ENCODE measurements at regions not wholly inside any gene's neighbourhood (a gene's known extent, or its start where the extent isn't known, plus 50 kb on each side); places are given as distances from the start of the nearest gene placed in this dataset.

DNA sequence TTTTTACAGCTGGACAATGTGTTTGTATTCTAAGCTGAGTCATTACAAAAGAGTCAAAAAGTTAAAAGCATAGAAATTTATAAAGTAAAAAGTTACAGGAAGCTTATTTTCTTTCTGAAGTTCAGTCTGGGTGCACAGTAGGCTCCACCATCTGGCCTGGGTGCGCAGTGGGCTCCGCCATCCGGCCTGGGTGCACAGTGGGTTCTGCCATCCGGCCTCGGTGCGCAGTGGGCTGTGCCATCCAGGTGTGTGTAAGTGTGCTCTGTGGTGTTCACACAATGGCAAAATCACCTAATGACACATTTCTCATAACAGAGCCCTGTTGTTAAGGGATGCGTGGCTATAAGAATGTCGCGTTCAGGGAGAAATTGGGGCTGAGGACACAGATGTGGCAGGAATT is 195.5 kb downstream of the ANKRD30B start:
- no CpG with 5 or more reads among the region's 9 CpGs for WGBS, 2 donors (ENCODE audit: extremely low coverage in 2 of 2, insufficient read length in 2 of 2, insufficient replicate concordance in 1 of 2)
- no peak overlapping the region for H3K4me3 ChIP-seq (ENCODE audit: low read length in 2 of 2)
- no peaks in the 10 kb centered on the region for H3K4me1 ChIP-seq (ENCODE audit: control insufficient read depth in 2 of 2, insufficient read depth in 1 of 2, low read depth in 1 of 2, low read length in 2 of 2)
- H3K14ac ChIP-seq (ENCODE audit: low read length): no peak overlapping the region
- DNase-seq (ENCODE audit: low spot score): no peak
- H3K27me3 ChIP-seq (ENCODE audit: control insufficient read depth in 3 of 3, insufficient read depth in 3 of 3, low read depth in 1 of 3, low read length in 3 of 3): peaks cover 0 to 3% (median 0%) of the 10 kb centered on the region in 3 experiments
- H3K4ac ChIP-seq (ENCODE audit: low read length): no peak overlapping the region
- no peak overlapping the region for H3K23ac ChIP-seq (ENCODE audit: low read depth, low read length, poor library complexity)
- H4K8ac ChIP-seq (ENCODE audit: low read depth, low read length): no peak overlapping the region
- no peak overlapping the region for H2AK5ac ChIP-seq (ENCODE audit: low read depth, low read length)
- H3K4me2 ChIP-seq (ENCODE audit: insufficient read depth, low read length, poor library complexity, severe bottlenecking): no peak overlapping the region
- no peak overlapping the region for H3K18ac ChIP-seq (ENCODE audit: low read length)
- H4K91ac ChIP-seq (ENCODE audit: low read depth, low read length, poor library complexity): no peak overlapping the region
- peaks cover 0 to 26% of the 10 kb centered on the region in 2 donors for H3K9me3 ChIP-seq (replicated peaks in 1 of 2; ENCODE audit: control insufficient read depth in 2 of 2, insufficient read depth in 1 of 2, low read depth in 1 of 2, low read length in 2 of 2)
- no peak overlapping the region for H3K9ac ChIP-seq (ENCODE audit: low read depth, low read length, poor library complexity)
- H3K79me1 ChIP-seq (ENCODE audit: low read depth, low read length): no peaks in the 10 kb centered on the region
- H3K27ac ChIP-seq (replicated peaks; ENCODE audit: low read length): no peak overlapping the region
- H2BK120ac ChIP-seq (ENCODE audit: low read depth, low read length): no peak overlapping the region
- H3K36me3 ChIP-seq (replicated peaks in 1 of 2; ENCODE audit: control insufficient read depth in 2 of 2, insufficient read depth in 2 of 2, low read length in 2 of 2): no peaks in the 10 kb centered on the region
- H2BK12ac ChIP-seq (ENCODE audit: low read length): no peak overlapping the region
- H2BK5ac ChIP-seq (ENCODE audit: low read length): no peak overlapping the region
- H2AFZ ChIP-seq (ENCODE audit: low read length): no peak overlapping the region
- H2BK15ac ChIP-seq (ENCODE audit: low read length): no peak overlapping the region

DNA sequence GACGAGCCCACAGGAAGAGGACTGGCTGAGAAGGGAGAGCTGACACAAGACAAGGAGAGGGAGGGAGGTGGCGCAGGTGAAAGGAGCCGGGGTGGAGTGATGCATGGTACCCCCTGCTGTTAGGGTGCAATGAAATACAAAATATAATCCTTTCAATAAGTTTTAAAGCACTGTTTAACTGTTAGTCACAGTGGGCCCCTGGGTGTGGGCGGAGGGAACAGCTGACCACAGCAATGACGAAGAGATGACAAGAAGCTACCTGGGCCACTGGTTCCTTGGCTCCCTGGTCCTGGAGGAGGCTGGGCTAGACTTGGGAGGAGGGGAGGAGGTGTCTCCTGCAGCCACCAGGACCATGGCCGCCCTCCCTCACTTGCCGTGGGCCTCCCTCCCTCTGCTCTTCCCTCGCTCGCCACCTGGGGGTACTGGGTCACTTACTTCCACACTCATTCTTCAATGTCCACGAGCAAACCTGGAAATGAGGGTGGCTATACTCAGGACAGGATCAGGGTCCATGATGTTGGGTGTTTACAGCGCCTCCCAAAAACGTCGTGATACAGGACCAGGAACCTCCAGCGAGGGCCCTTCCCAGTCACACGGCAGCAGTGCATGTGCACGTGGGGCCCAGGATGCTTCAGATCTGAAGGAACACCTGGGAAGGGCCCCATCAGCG is 196.1 kb downstream of the ANKRD30B start:
- Histone ChIP-seq H2BK120ac (ENCODE audit: low read depth, low read length) (no peak overlapping the region), H3K23ac (ENCODE audit: low read depth, low read length, poor library complexity) (no peak overlapping the region), H3K27me3 (ENCODE audit: control insufficient read depth in 3 of 3, insufficient read depth in 3 of 3, low read depth in 1 of 3, low read length in 3 of 3) (peaks cover 0 to 3% (median 0%) of the 10 kb centered on the region in 3 experiments), H4K91ac (ENCODE audit: low read depth, low read length, poor library complexity) (no peak overlapping the region), H2AK5ac (ENCODE audit: low read depth, low read length) (no peak overlapping the region), H2BK5ac (ENCODE audit: low read length) (peak overlapping the region; percentile 24), H3K18ac (ENCODE audit: low read length) (no peak overlapping the region), H3K79me1 (ENCODE audit: low read depth, low read length) (no peaks in the 10 kb centered on the region), H3K4me1 (ENCODE audit: control insufficient read depth in 2 of 2, insufficient read depth in 1 of 2, low read depth in 1 of 2, low read length in 2 of 2) (no peaks in the 10 kb centered on the region), H3K9me3 (replicated peaks in 1 of 2; ENCODE audit: control insufficient read depth in 2 of 2, insufficient read depth in 1 of 2, low read depth in 1 of 2, low read length in 2 of 2) (peaks cover 0 to 26% of the 10 kb centered on the region in 2 donors), H2BK15ac (ENCODE audit: low read length) (no peak overlapping the region), H3K14ac (ENCODE audit: low read length) (no peak overlapping the region), H3K9ac (ENCODE audit: low read depth, low read length, poor library complexity) (no peak overlapping the region), H2AFZ (ENCODE audit: low read length) (no peak overlapping the region), H3K36me3 (replicated peaks in 1 of 2; ENCODE audit: control insufficient read depth in 2 of 2, insufficient read depth in 2 of 2, low read length in 2 of 2) (no peaks in the 10 kb centered on the region), H3K4me3 (ENCODE audit: low read length in 2 of 2) (peak overlapping the region in 1 of 2 donors; percentile 6), H3K4ac (ENCODE audit: low read length) (no peak overlapping the region), H4K8ac (ENCODE audit: low read depth, low read length) (no peak overlapping the region), H3K4me2 (ENCODE audit: insufficient read depth, low read length, poor library complexity, severe bottlenecking) (no peak overlapping the region), H3K27ac (replicated peaks; ENCODE audit: low read length) (no peak overlapping the region), H2BK12ac (ENCODE audit: low read length) (no peak overlapping the region)
- no CpG with 5 or more reads among the region's 17 CpGs for WGBS, 2 donors (ENCODE audit: extremely low coverage in 2 of 2, insufficient read length in 2 of 2, insufficient replicate concordance in 1 of 2)
- no peak for DNase-seq (ENCODE audit: low spot score)

DNA sequence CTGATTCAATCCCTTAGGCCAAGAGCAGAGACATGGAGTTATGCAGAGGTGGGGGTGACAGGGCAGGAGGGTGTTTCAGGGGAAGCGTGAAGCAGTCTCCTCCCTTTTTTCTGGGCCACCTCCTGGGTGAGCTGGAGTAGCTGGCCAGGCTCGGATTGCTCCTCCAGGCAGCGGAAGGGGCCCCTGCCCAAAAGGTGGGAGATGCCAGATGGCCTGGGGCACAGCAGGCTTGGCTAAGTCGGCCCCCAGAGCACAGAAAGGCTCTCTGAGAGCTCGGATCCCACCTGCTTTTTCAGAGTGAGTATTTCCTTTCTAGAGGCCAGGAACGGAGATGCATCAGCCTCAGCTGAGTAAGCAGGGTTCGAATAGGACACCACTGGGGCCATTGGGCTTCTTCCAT is 196.9 kb downstream of the ANKRD30B start:
- Histone ChIP-seq H3K18ac (ENCODE audit: low read length) (no peak overlapping the region), H3K4me2 (ENCODE audit: insufficient read depth, low read length, poor library complexity, severe bottlenecking) (no peak overlapping the region), H3K14ac (ENCODE audit: low read length) (no peak overlapping the region), H2AFZ (ENCODE audit: low read length) (no peak overlapping the region), H3K27ac (replicated peaks; ENCODE audit: low read length) (no peak overlapping the region), H2BK5ac (ENCODE audit: low read length) (no peak overlapping the region), H3K4ac (ENCODE audit: low read length) (no peak overlapping the region), H2BK15ac (ENCODE audit: low read length) (no peak overlapping the region), H3K23ac (ENCODE audit: low read depth, low read length, poor library complexity) (no peak overlapping the region), H3K36me3 (replicated peaks in 1 of 2; ENCODE audit: control insufficient read depth in 2 of 2, insufficient read depth in 2 of 2, low read length in 2 of 2) (no peaks in the 10 kb centered on the region), H4K8ac (ENCODE audit: low read depth, low read length) (no peak overlapping the region), H3K79me1 (ENCODE audit: low read depth, low read length) (no peaks in the 10 kb centered on the region), H3K4me3 (ENCODE audit: low read length in 2 of 2) (no peak overlapping the region), H2BK120ac (ENCODE audit: low read depth, low read length) (no peak overlapping the region), H3K9ac (ENCODE audit: low read depth, low read length, poor library complexity) (no peak overlapping the region), H3K4me1 (ENCODE audit: control insufficient read depth in 2 of 2, insufficient read depth in 1 of 2, low read depth in 1 of 2, low read length in 2 of 2) (no peaks in the 10 kb centered on the region), H2BK12ac (ENCODE audit: low read length) (no peak overlapping the region), H3K27me3 (ENCODE audit: control insufficient read depth in 3 of 3, insufficient read depth in 3 of 3, low read depth in 1 of 3, low read length in 3 of 3) (peaks cover 0 to 3% (median 0%) of the 10 kb centered on the region in 3 experiments), H2AK5ac (ENCODE audit: low read depth, low read length) (no peak overlapping the region), H4K91ac (ENCODE audit: low read depth, low read length, poor library complexity) (no peak overlapping the region), H3K9me3 (replicated peaks in 1 of 2; ENCODE audit: control insufficient read depth in 2 of 2, insufficient read depth in 1 of 2, low read depth in 1 of 2, low read length in 2 of 2) (peaks cover 0 to 24% of the 10 kb centered on the region in 2 donors)
- WGBS, 2 donors (ENCODE audit: extremely low coverage in 2 of 2, insufficient read length in 2 of 2, insufficient replicate concordance in 1 of 2): no CpG with 5 or more reads among the region's 7 CpGs
- DNase-seq (ENCODE audit: low spot score): no peak

DNA sequence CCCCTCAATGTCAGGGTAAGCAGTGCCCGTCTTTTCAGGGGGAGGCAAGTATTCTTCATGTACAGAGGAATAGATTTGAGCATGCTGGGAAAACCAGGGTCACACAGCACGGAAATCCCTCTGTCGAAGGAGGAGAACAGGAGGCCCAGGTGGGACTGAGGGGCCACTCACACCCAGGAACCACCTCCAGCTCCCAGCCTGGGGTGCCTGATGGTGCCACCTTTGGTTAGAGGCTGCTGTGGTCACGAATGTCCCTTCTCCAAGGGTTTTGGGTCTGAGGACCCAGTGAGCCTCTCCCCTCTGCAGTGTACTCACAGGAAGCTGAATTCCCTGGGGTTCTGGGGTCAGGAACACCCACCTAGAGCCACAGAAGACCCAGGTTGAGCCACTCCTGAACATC is 197.3 kb downstream of the ANKRD30B start:
- no peak overlapping the region for H3K18ac ChIP-seq (ENCODE audit: low read length)
- H4K8ac ChIP-seq (ENCODE audit: low read depth, low read length): no peak overlapping the region
- H3K4me3 ChIP-seq (ENCODE audit: low read length in 2 of 2): no peak overlapping the region
- no peak overlapping the region for H2AK5ac ChIP-seq (ENCODE audit: low read depth, low read length)
- no CpG with 5 or more reads among the region's 4 CpGs for WGBS, 2 donors (ENCODE audit: extremely low coverage in 2 of 2, insufficient read length in 2 of 2, insufficient replicate concordance in 1 of 2)
- H3K23ac ChIP-seq (ENCODE audit: low read depth, low read length, poor library complexity): no peak overlapping the region
- H3K27me3 ChIP-seq (ENCODE audit: control insufficient read depth in 3 of 3, insufficient read depth in 3 of 3, low read depth in 1 of 3, low read length in 3 of 3): peaks cover 0 to 3% (median 0%) of the 10 kb centered on the region in 3 experiments
- H3K9ac ChIP-seq (ENCODE audit: low read depth, low read length, poor library complexity): no peak overlapping the region
- H2BK15ac ChIP-seq (ENCODE audit: low read length): no peak overlapping the region
- H3K14ac ChIP-seq (ENCODE audit: low read length): no peak overlapping the region
- H3K4me1 ChIP-seq (ENCODE audit: control insufficient read depth in 2 of 2, insufficient read depth in 1 of 2, low read depth in 1 of 2, low read length in 2 of 2): no peaks in the 10 kb centered on the region
- H3K27ac ChIP-seq (replicated peaks; ENCODE audit: low read length): no peak overlapping the region
- no peaks in the 10 kb centered on the region for H3K79me1 ChIP-seq (ENCODE audit: low read depth, low read length)
- H2BK120ac ChIP-seq (ENCODE audit: low read depth, low read length): no peak overlapping the region
- H2AFZ ChIP-seq (ENCODE audit: low read length): no peak overlapping the region
- no peak overlapping the region for H3K4me2 ChIP-seq (ENCODE audit: insufficient read depth, low read length, poor library complexity, severe bottlenecking)
- no peak overlapping the region for H4K91ac ChIP-seq (ENCODE audit: low read depth, low read length, poor library complexity)
- H2BK5ac ChIP-seq (ENCODE audit: low read length): no peak overlapping the region
- peaks cover 0 to 24% of the 10 kb centered on the region in 2 donors for H3K9me3 ChIP-seq (replicated peaks in 1 of 2; ENCODE audit: control insufficient read depth in 2 of 2, insufficient read depth in 1 of 2, low read depth in 1 of 2, low read length in 2 of 2)
- no peak overlapping the region for H3K4ac ChIP-seq (ENCODE audit: low read length)
- DNase-seq (ENCODE audit: low spot score): no peak
- no peak overlapping the region for H2BK12ac ChIP-seq (ENCODE audit: low read length)
- no peaks in the 10 kb centered on the region for H3K36me3 ChIP-seq (replicated peaks in 1 of 2; ENCODE audit: control insufficient read depth in 2 of 2, insufficient read depth in 2 of 2, low read length in 2 of 2)

Measured in neuronal stem cell (in vitro differentiated cells).